Esophagus squamous epithelium (tissue), 5 donors: ENCODE measurements at regions not wholly inside any gene's neighbourhood (a gene's known extent, or its start where the extent isn't known, plus 50 kb on each side); places are given as distances from the start of the nearest gene placed in this dataset.

Experiments
- DNase-seq: peaks from one replicate; lab custom pipeline; 2025; lab: John Stamatoyannopoulos, UW
- H3K27ac ChIP-seq, 4 donors: fragments of 200-600 bp; sonication (generic); one replicate each; pipeline ENCODE4 v1.5.1; 2016 to 2019; ENCODE audit warnings: mild to moderate bottlenecking in 1 of 4
- H3K27me3 ChIP-seq, 4 donors: fragments of 200-600 bp; sonication (generic); 1 replicate in 3 of 4; 2 replicates in 1 of 4; pipeline versions ENCODE4 v1.5.1 to v1.6.0; 2017 to 2021; ENCODE audit warnings: antibody characterized with exemption in 1 of 4
- H3K36me3 ChIP-seq, 3 donors: fragments of 200-600 bp; sonication (generic); one replicate each; pipeline ENCODE4 v1.5.1; 2016 to 2019
- H3K4me1 ChIP-seq, 3 donors: fragments of 200-600 bp; sonication (generic); one replicate each; pipeline ENCODE4 v1.5.1; 2017 to 2019
- H3K4me3 ChIP-seq, 4 donors: fragments of 200-600 bp; sonication (generic); 1 replicate in 3 of 4; 2 replicates in 1 of 4; pipeline ENCODE4 v1.5.1; 2016 to 2019; ENCODE audit warnings: mild to moderate bottlenecking in 2 of 4, moderate library complexity in 1 of 4
- H3K9me3 ChIP-seq, 3 donors: fragments of 200-600 bp; sonication (generic); one replicate each; pipeline ENCODE4 v1.5.1; 2016 to 2019
- POLR2A ChIP-seq, 4 donors: fragments of 450-650 bp; IDR thresholded peaks; one replicate each; pipeline ENCODE4 v1.6.1; 2017; ENCODE audit warnings: antibody characterized with exemption in 4 of 4, mild to moderate bottlenecking in 4 of 4, moderate library complexity in 3 of 4
- WGBS, 2 donors: methylation state at CpG; one replicate each; pipeline ENCODE4 v1.1.5; 2018; 5-methylcytosine and 5-hydroxymethylcytosine counted together
- intact Hi-C: fragments of 100-400 bp; cut with DNase I; formaldehyde crosslinking; loops from one replicate; pipeline ENCODE4 v1.15.0; 2022
- TF ChIP-seq, protein P1 (sequence below), 6 experiments: fragments of 450-650 bp in 4 of 6; fragments of 200-600 bp in 2 of 6; sonication (generic) in 2 of 6; IDR thresholded peaks; one replicate each; pipeline ENCODE4 v1.5.1; 2016 to 2019; ENCODE audit warnings: antibody characterized with exemption in 6 of 6, mild to moderate bottlenecking in 4 of 6, moderate library complexity in 4 of 6
- donor health status: DM: yes; HTN: yes; CAD: no.

DNA sequence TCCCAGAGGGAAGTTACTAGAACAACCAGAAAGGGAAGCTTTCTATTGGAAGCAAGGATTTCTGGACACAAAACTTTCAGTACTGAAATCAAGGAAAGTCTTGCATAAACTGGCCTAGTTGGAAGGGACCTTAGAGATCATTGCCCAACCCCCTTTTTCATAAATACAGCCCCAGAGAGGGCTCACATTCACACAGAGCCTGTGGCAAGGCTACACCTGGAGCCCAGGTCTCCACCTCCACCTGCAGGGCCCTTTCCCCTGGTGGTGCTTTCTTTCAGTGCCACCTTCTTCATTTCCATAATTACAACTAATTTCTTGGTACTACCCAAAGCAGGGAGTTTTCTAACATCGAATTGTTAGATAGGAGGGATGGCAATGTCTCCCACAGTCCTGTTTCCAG, 85.7 kb downstream of the ADRB2 start:
- Histone ChIP-seq H3K9me3 (no peaks in the 10 kb centered on the region), H3K4me1 (peaks cover 44 to 87% (median 60%) of the 10 kb centered on the region in 3 donors), H3K4me3 (no peak overlapping the region), H3K36me3 (no peaks in the 10 kb centered on the region), H3K27me3 (no peaks in the 10 kb centered on the region), H3K27ac (peak overlapping the region; percentile 75 to 93 (median 81))
- WGBS, 2 donors, result 83 to 88% methylated on average over 1 of the region's 1 CpG
- TF ChIP-seq, protein P1, sequence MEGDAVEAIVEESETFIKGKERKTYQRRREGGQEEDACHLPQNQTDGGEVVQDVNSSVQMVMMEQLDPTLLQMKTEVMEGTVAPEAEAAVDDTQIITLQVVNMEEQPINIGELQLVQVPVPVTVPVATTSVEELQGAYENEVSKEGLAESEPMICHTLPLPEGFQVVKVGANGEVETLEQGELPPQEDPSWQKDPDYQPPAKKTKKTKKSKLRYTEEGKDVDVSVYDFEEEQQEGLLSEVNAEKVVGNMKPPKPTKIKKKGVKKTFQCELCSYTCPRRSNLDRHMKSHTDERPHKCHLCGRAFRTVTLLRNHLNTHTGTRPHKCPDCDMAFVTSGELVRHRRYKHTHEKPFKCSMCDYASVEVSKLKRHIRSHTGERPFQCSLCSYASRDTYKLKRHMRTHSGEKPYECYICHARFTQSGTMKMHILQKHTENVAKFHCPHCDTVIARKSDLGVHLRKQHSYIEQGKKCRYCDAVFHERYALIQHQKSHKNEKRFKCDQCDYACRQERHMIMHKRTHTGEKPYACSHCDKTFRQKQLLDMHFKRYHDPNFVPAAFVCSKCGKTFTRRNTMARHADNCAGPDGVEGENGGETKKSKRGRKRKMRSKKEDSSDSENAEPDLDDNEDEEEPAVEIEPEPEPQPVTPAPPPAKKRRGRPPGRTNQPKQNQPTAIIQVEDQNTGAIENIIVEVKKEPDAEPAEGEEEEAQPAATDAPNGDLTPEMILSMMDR (IDR thresholded peaks at IDR 0.05), result no peak
- TF ChIP-seq POLR2A (IDR thresholded peaks at IDR 0.05), result no peak
- intact Hi-C loops, result no loop called here
- DNase-seq, result no peak

DNA sequence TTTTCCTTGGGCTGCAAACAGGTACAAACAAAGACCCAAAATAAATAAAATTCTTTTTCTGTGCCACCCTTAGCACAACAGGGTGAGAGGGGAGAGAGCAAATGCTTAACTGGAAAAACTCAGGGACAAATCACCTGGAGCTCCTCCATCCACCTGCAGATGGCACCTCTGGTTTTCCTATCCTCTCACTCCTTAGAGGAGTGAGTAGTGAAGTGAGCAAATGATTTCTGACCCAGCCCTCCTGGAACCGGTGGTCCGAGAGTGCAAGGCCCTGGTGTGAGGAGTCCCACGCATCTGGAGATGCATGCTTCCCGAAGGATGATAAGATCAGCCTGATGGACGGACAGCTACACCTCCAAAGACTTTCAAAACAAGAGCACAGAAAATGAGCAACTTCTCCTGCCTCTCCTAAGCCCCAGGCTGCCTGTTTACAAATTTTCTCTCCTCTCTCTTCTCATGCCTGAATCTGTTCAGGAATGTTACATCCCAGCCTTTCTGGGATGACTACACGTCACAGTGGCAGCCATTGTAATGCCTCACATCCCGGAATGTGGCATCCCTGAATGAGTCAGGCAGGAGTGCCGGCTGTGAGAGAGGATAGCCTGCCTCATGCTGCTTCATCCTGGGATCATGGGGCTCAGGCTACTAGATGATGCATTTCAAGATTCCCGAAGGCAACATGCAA, 86.4 kb downstream of the ADRB2 start:
- Histone ChIP-seq H3K4me1 (peaks cover 47 to 94% (median 60%) of the 10 kb centered on the region in 3 donors), H3K9me3 (no peaks in the 10 kb centered on the region), H3K4me3 (no peak overlapping the region), H3K27ac (peak overlapping the region; percentile 75 to 93 (median 81)), H3K36me3 (no peaks in the 10 kb centered on the region), H3K27me3 (no peaks in the 10 kb centered on the region)
- no peak for DNase-seq
- TF ChIP-seq POLR2A (IDR thresholded peaks at IDR 0.05), result no peak
- TF ChIP-seq, protein P1 (IDR thresholded peaks at IDR 0.05), result peak in 5 of 6 experiments; percentile 12 to 60 (median 50)
- WGBS, 2 donors, result 57 to 59% methylated on average over 8 to 9 of the region's 9 CpGs
- intact Hi-C loops, result no loop called here

DNA sequence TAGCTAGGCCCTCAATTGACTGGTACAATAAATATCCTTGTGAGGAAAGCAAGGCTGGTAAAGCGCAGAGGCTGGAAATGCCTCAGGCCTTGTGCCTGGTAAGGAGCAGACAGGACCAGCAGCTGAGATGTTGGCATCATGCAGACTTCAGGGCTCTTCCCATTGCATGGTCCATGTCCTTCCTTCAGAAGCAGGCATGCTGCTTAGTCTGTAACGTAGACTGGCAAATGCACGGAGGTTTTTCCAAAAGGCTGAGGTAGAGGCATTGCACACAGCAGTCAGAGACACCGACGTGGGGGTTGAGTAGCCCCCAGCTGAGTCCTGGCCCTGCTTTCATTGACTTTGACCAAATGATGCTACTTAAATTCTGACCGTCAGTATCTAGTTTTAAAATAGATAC, 87.1 kb downstream of the ADRB2 start:
- 71 to 77% methylated on average over 4 to 6 of the region's 6 CpGs for WGBS, 2 donors
- Histone ChIP-seq H3K36me3 (no peaks in the 10 kb centered on the region), H3K4me1 (peaks cover 47 to 98% (median 60%) of the 10 kb centered on the region in 3 donors), H3K27ac (peak overlapping the region; percentile 75 to 93 (median 81)), H3K9me3 (no peaks in the 10 kb centered on the region), H3K27me3 (no peaks in the 10 kb centered on the region), H3K4me3 (no peak overlapping the region)
- intact Hi-C loops, result no loop called here
- DNase-seq, result no peak
- TF ChIP-seq POLR2A (IDR thresholded peaks at IDR 0.05), result no peak
- TF ChIP-seq, protein P1 (IDR thresholded peaks at IDR 0.05), result no peak

DNA sequence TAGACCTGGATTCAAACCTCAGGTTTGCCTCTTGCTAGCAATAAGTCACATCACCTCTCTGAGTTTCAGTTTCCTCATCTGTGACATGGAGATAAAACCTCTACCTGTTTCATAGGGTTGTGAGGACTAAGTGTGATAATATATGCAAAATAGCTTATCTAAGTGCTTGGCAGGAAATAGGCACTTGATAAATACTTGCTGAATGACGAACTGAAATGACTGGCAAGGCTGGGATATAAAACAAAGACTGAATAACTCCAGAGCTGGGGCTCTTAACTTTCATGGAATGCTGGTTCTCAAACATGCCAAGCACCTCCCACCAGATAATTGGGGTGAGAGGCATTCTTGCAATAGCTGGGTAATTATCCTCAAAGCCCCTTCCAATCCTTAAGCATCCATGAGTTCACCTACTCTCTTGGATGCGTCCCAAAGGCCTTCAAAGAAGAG, 87.6 kb downstream of the ADRB2 start:
- no peak for DNase-seq
- Histone ChIP-seq H3K27ac (peak overlapping the region; percentile 75 to 93 (median 81)), H3K4me3 (no peak overlapping the region), H3K36me3 (no peaks in the 10 kb centered on the region), H3K9me3 (no peaks in the 10 kb centered on the region), H3K27me3 (no peaks in the 10 kb centered on the region), H3K4me1 (peaks cover 47 to 92% (median 60%) of the 10 kb centered on the region in 3 donors)
- intact Hi-C loops, result no loop called here
- WGBS, 2 donors, result 66 to 67% methylated on average over 2 of the region's 2 CpGs
- TF ChIP-seq, protein P1 (IDR thresholded peaks at IDR 0.05), result no peak
- no peak for TF ChIP-seq POLR2A (IDR thresholded peaks at IDR 0.05)

DNA sequence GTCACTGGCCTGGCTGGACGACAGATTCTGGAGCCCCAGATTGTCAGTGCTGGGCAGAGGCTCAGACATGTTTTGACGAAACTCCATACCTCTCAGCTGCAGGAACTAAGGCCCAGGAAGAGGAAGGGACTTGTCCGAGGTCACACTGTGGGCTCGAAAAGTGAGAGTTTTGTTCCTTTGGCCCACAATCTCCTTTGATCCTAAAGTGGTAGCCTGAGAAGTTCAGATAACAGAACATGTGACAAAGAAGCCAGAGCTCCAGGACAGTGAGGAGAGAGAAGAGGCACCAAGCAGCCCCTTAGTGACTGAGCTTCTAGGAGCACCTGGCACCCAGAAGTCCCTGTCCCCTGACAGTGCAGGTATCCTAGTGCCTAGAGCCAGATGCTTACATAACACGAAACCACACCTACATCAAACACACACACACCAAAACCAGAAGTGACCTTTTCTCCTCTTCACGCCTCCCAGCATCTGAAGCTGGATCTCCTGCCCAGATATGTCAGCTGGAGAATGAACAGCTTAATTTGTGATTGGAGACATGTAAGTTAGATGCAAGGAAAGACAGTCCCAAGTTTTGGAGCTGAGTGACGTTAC, 88.9 kb downstream of the ADRB2 start:
- Histone ChIP-seq H3K4me1 (peaks cover 41 to 79% (median 49%) of the 10 kb centered on the region in 3 donors), H3K36me3 (no peaks in the 10 kb centered on the region), H3K4me3 (no peak overlapping the region), H3K27ac (peak overlapping the region; percentile 75 to 93 (median 81)), H3K27me3 (no peaks in the 10 kb centered on the region), H3K9me3 (no peaks in the 10 kb centered on the region)
- DNase-seq, result no peak
- intact Hi-C loops, result no loop called here
- WGBS, 2 donors, result 36 to 43% methylated on average over 5 to 6 of the region's 7 CpGs
- TF ChIP-seq, protein P1 (IDR thresholded peaks at IDR 0.05), result no peak
- TF ChIP-seq POLR2A (IDR thresholded peaks at IDR 0.05), result no peak
